HepG2 (cell line): ENCODE measurements at regions not wholly inside any gene's neighbourhood (a gene's known extent, or its start where the extent isn't known, plus 50 kb on each side); places are given as distances from the start of the nearest gene placed in this dataset.

Experiments used
- ATF1 ChIP-seq: IDR thresholded peaks from 2 replicates; pipeline ENCODE4 v1.6.1; 2016; ENCODE audit warnings: mild to moderate bottlenecking, control low read depth
- BRD4 ChIP-seq: sonication (generic); formaldehyde crosslinking; IDR thresholded peaks from 2 replicates; pipeline ENCODE4 v1.4.0; 2020; ENCODE audit warnings: missing genetic modification reagents
- CBFB ChIP-seq: sonication (generic); formaldehyde crosslinking; IDR thresholded peaks from 2 replicates; pipeline ENCODE4 v1.4.0; 2020; ENCODE audit warnings: missing genetic modification reagents
- CTCF ChIP-seq: sonication (generic); formaldehyde crosslinking; IDR thresholded peaks from 2 replicates; pipeline ENCODE4 v1.5.0; 2020; ENCODE audit warnings: mild to moderate bottlenecking, missing genetic modification reagents, moderate library complexity
- LBX2 ChIP-seq: sonication (generic); formaldehyde crosslinking; IDR thresholded peaks from 2 replicates; pipeline ENCODE4 v1.5.0; 2020; ENCODE audit warnings: missing genetic modification reagents, mild to moderate bottlenecking, borderline replicate concordance
- POLR2A ChIP-seq, 2 experiments: IDR thresholded peaks; 2 replicates each; pipeline ENCODE4 v1.6.1; 2011; ENCODE audit warnings: low read depth in 2 of 2, low read length in 2 of 2, mild to moderate bottlenecking in 1 of 2, moderate library complexity in 1 of 2; ENCODE audit not compliant: insufficient read depth in 1 of 2
- SMC3 ChIP-seq: IDR thresholded peaks from 2 replicates; pipeline ENCODE4 v1.6.1; 2011; ENCODE audit warnings: low read length, improper control_type of control experiment
- TAF1 ChIP-seq: sonication (generic); formaldehyde crosslinking; IDR thresholded peaks from 2 replicates; pipeline ENCODE4 v1.4.0; 2020; ENCODE audit warnings: missing genetic modification reagents
- ZBTB20 ChIP-seq: sonication (generic); formaldehyde crosslinking; IDR thresholded peaks from 2 replicates; pipeline ENCODE4 v1.8.1; 2023; ENCODE audit warnings: missing genetic modification reagents, low read depth, mild to moderate bottlenecking, borderline replicate concordance
- ZBTB33 ChIP-seq: sonication (generic); formaldehyde crosslinking; IDR thresholded peaks from 2 replicates; pipeline ENCODE4 v1.4.0; 2020; ENCODE audit warnings: missing genetic modification reagents
- ZBTB40 ChIP-seq, 2 experiments: fragments of 450-650 bp in 1 of 2; sonication (generic) in 1 of 2; formaldehyde crosslinking in 1 of 2; IDR thresholded peaks; 2 replicates each; pipeline versions ENCODE4 v1.6.1 to v1.8.0; 2016 to 2022; ENCODE audit warnings: antibody characterized with exemption in 1 of 2, mild to moderate bottlenecking in 1 of 2, missing genetic modification reagents in 1 of 2

- TF ChIP-seq ATF1 (CRISPR knock-in tag) = no peak
- no peak for TF ChIP-seq ZBTB20 (CRISPR knock-in tag)
- no peak for TF ChIP-seq ZBTB40 (IDR thresholded peaks at IDR 0.05)
- TF ChIP-seq ZBTB40 (CRISPR knock-in tag; IDR thresholded peaks at IDR 0.05) = no peak
- no peak for TF ChIP-seq CTCF (CRISPR knock-in tag)
- no peak for TF ChIP-seq BRD4 (CRISPR knock-in tag)
- no peak for TF ChIP-seq CBFB (CRISPR knock-in tag)
- no peak for TF ChIP-seq SMC3
- TF ChIP-seq LBX2 (CRISPR knock-in tag) = no peak
- TF ChIP-seq TAF1 (CRISPR knock-in tag) = no peak
- no peak for TF ChIP-seq ZBTB33 (CRISPR knock-in tag)
- no peak for TF ChIP-seq POLR2A (IDR thresholded peaks at IDR 0.05; ENCODE audit: insufficient read depth in 1 of 2, low read depth in 2 of 2, low read length in 2 of 2)
Measured at GRCh38 chr5:110053205-110053604, 363.5 kb downstream of the MAN2A1 start.
